Stomach (tissue), 4 donors: ENCODE measurements at regions not wholly inside any gene's neighbourhood (a gene's known extent, or its start where the extent isn't known, plus 50 kb on each side); places are given as distances from the start of the nearest gene placed in this dataset.

Experiments
- CTCF ChIP-seq, 7 experiments: fragments of 450-650 bp in 4 of 7; fragments of 200-600 bp in 3 of 7; sonication (generic) in 3 of 7; IDR thresholded peaks; one replicate each; pipeline ENCODE4 v1.5.1; 2016 to 2019; ENCODE audit warnings: antibody characterized with exemption in 7 of 7, control low read depth in 2 of 7, mild to moderate bottlenecking in 1 of 7
- POLR2A ChIP-seq, 4 donors: fragments of 450-650 bp; IDR thresholded peaks; one replicate each; pipeline ENCODE4 v1.6.1; 2016; ENCODE audit warnings: antibody characterized with exemption in 4 of 4, control low read depth in 2 of 4, mild to moderate bottlenecking in 1 of 4, moderate library complexity in 1 of 4

DNA sequence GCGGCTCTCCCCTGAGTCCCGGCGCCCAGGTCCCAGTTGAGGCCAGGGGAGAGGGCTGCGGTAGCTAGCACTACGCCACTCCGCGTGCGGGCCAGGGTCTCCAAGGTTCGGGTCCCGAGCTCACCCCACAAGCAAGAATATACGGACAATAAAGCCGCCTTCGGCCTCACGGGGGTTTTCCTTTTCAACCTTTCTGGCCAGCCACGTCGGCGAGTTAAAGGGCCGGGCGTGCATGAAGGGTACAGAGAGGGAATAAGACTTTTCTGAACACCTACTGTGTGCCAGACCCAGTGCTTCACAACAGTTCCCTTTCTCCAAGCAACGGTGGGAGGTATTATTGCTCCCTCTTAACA lies 138.5 kb upstream of the ZIC3 start:
- no peak for TF ChIP-seq CTCF (IDR thresholded peaks at IDR 0.05)
- no peak for TF ChIP-seq POLR2A (IDR thresholded peaks at IDR 0.05)
